Muscle of leg (tissue), 3 donors: ENCODE measurements at regions not wholly inside any gene's neighbourhood (a gene's known extent, or its start where the extent isn't known, plus 50 kb on each side); places are given as distances from the start of the nearest gene placed in this dataset.
A peak's percentile ranks its signal among the peaks of the same experiment; 100 is the strongest.

Experiments
- DNase-seq: peaks from one replicate; pipeline ENCODE4 v3.0.0; 2013
- H3K27ac ChIP-seq: one replicate; pipeline ENCODE4 v1.5.1; 2013; ENCODE audit warnings: mild to moderate bottlenecking, low read length, control low read depth
- H3K27me3 ChIP-seq: one replicate; pipeline ENCODE4 v1.6.1; 2013; ENCODE audit warnings: low read length; ENCODE audit not compliant: control insufficient read depth, insufficient read depth
- H3K36me3 ChIP-seq: one replicate; pipeline ENCODE4 v1.6.1; 2013; ENCODE audit warnings: low read length; ENCODE audit not compliant: control insufficient read depth, insufficient read depth
- H3K4me1 ChIP-seq: one replicate; pipeline ENCODE4 v1.6.1; 2013; ENCODE audit warnings: low read length; ENCODE audit not compliant: control insufficient read depth, insufficient read depth
- H3K4me3 ChIP-seq: one replicate; pipeline ENCODE4 v1.5.1; 2013; ENCODE audit warnings: low read length, control low read depth
- H3K9me3 ChIP-seq: replicated peaks from 2 replicates; pipeline ENCODE4 v1.6.1; 2013; ENCODE audit warnings: low read depth, low read length; ENCODE audit not compliant: control insufficient read depth
- WGBS: methylation state at CpG from one replicate; pipeline ENCODE4 v1.1.5; 2013; ENCODE audit warnings: missing lambda C conversion rate; ENCODE audit not compliant: insufficient coverage; 5-methylcytosine and 5-hydroxymethylcytosine counted together

- Histone ChIP-seq H3K36me3 (no peaks in the 10 kb centered on the region), H3K9me3 (no peaks in the 10 kb centered on the region), H3K4me1 (no peaks in the 10 kb centered on the region), H3K27me3 (no peaks in the 10 kb centered on the region), H3K27ac (no peak overlapping the region), H3K4me3 (no peak overlapping the region)
- 80% methylated on average over 1 of the region's 3 CpGs for WGBS
- DNase-seq, result no peak
These were observed 110.3 kb upstream of the TRABD2B start for GRCh38 chr1:48107516-48107915.

GRCh38 chr1:48106049-48106448, 108.9 kb upstream of the TRABD2B start:
- Histone ChIP-seq H3K4me3 (no peak overlapping the region), H3K27ac (no peak overlapping the region), H3K27me3 (no peaks in the 10 kb centered on the region), H3K4me1 (no peaks in the 10 kb centered on the region), H3K36me3 (no peaks in the 10 kb centered on the region), H3K9me3 (no peaks in the 10 kb centered on the region)
- DNase-seq, result no peak
- no CpG with 5 or more reads among the region's 2 CpGs for WGBS

GRCh38 chr1:48105165-48105564, 108.0 kb upstream of the TRABD2B start:
- H3K9me3 ChIP-seq, result no peaks in the 10 kb centered on the region
- no peaks in the 10 kb centered on the region for H3K4me1 ChIP-seq
- no peaks in the 10 kb centered on the region for H3K27me3 ChIP-seq
- 33% methylated on average over 1 of the region's 3 CpGs for WGBS
- no peak overlapping the region for H3K4me3 ChIP-seq
- H3K36me3 ChIP-seq, result no peaks in the 10 kb centered on the region
- H3K27ac ChIP-seq, result no peak overlapping the region
- DNase-seq, result peak; percentile 22

GRCh38 chr1:48103495-48103894, 106.3 kb upstream of the TRABD2B start:
- WGBS, result 85% methylated on average over 5 of the region's 6 CpGs
- Histone ChIP-seq H3K27ac (no peak overlapping the region), H3K36me3 (no peaks in the 10 kb centered on the region), H3K4me1 (no peaks in the 10 kb centered on the region), H3K9me3 (no peaks in the 10 kb centered on the region), H3K4me3 (no peak overlapping the region), H3K27me3 (no peaks in the 10 kb centered on the region)
- no peak for DNase-seq

- Histone ChIP-seq H3K9me3 (no peaks in the 10 kb centered on the region), H3K27ac (no peak overlapping the region), H3K36me3 (no peaks in the 10 kb centered on the region), H3K4me1 (no peaks in the 10 kb centered on the region), H3K4me3 (no peak overlapping the region), H3K27me3 (no peaks in the 10 kb centered on the region)
- WGBS, result 41% methylated on average over 3 of the region's 6 CpGs
- DNase-seq, result no peak
These were observed 105.6 kb upstream of the TRABD2B start for GRCh38 chr1:48102766-48103165.

GRCh38 chr1:48099072-48099773, 102.0 kb upstream of the TRABD2B start:
- H3K27me3 ChIP-seq, result no peaks in the 10 kb centered on the region
- H3K27ac ChIP-seq, result no peak overlapping the region
- no peaks in the 10 kb centered on the region for H3K4me1 ChIP-seq
- no peaks in the 10 kb centered on the region for H3K36me3 ChIP-seq
- DNase-seq, result no peak
- H3K4me3 ChIP-seq, result no peak overlapping the region
- no peaks in the 10 kb centered on the region for H3K9me3 ChIP-seq
- 51% methylated on average over 5 of the region's 10 CpGs for WGBS

- 59% methylated on average over 15 of the region's 24 CpGs for WGBS
- Histone ChIP-seq H3K4me3 (no peak overlapping the region), H3K9me3 (no peaks in the 10 kb centered on the region), H3K27ac (no peak overlapping the region), H3K36me3 (no peaks in the 10 kb centered on the region), H3K27me3 (peaks cover 12% of the 10 kb centered on the region), H3K4me1 (no peaks in the 10 kb centered on the region)
- peak; percentile 18 for DNase-seq
These were observed 96.7 kb upstream of the TRABD2B start for GRCh38 chr1:48093696-48094528.

- no peak overlapping the region for H3K27ac ChIP-seq
- H3K36me3 ChIP-seq, result no peaks in the 10 kb centered on the region
- H3K4me3 ChIP-seq, result no peak overlapping the region
- DNase-seq, result no peak
- no CpG with 5 or more reads among the region's 8 CpGs for WGBS
- peaks cover 12% of the 10 kb centered on the region for H3K27me3 ChIP-seq
- no peaks in the 10 kb centered on the region for H3K9me3 ChIP-seq
- no peaks in the 10 kb centered on the region for H3K4me1 ChIP-seq
These were observed 96.0 kb upstream of the TRABD2B start for GRCh38 chr1:48093147-48093546.

GRCh38 chr1:48092401-48092800, 95.2 kb upstream of the TRABD2B start:
- Histone ChIP-seq H3K4me1 (no peaks in the 10 kb centered on the region), H3K27ac (no peak overlapping the region), H3K9me3 (no peaks in the 10 kb centered on the region), H3K4me3 (no peak overlapping the region), H3K36me3 (no peaks in the 10 kb centered on the region), H3K27me3 (peaks cover 12% of the 10 kb centered on the region)
- no peak for DNase-seq
- WGBS, result 50% methylated on average over 4 of the region's 7 CpGs

GRCh38 chr1:48089356-48089891, 92.2 kb upstream of the TRABD2B start:
- Histone ChIP-seq H3K27ac (no peak overlapping the region), H3K27me3 (peaks cover 17% of the 10 kb centered on the region), H3K9me3 (no peaks in the 10 kb centered on the region), H3K36me3 (no peaks in the 10 kb centered on the region), H3K4me1 (no peaks in the 10 kb centered on the region), H3K4me3 (no peak overlapping the region)
- 89% methylated on average over 22 of the region's 26 CpGs for WGBS
- DNase-seq, result no peak
